Suprapubic skin (tissue), 4 donors: ENCODE measurements at regions not wholly inside any gene's neighbourhood (a gene's known extent, or its start where the extent isn't known, plus 50 kb on each side); places are given as distances from the start of the nearest gene placed in this dataset.

Experiments used
- DNase-seq, 2 donors: peaks; one replicate each; pipeline ENCODE4 v3.0.0-alpha.2; 2019; ENCODE audit warnings: low spot score in 2 of 2
- H3K27ac ChIP-seq: fragments of 200-600 bp; sonication (generic); one replicate; pipeline ENCODE4 v1.5.1; 2019
- H3K27me3 ChIP-seq: fragments of 200-600 bp; sonication (generic); one replicate; pipeline ENCODE4 v1.5.1; 2019
- H3K36me3 ChIP-seq: fragments of 200-600 bp; sonication (generic); one replicate; pipeline ENCODE4 v1.5.1; 2019
- H3K4me1 ChIP-seq: fragments of 200-600 bp; sonication (generic); one replicate; pipeline ENCODE4 v1.5.1; 2019
- H3K4me3 ChIP-seq: fragments of 200-600 bp; sonication (generic); one replicate; pipeline ENCODE4 v1.5.1; 2019; ENCODE audit warnings: mild to moderate bottlenecking
- H3K9me3 ChIP-seq: fragments of 200-600 bp; sonication (generic); one replicate; pipeline ENCODE4 v1.5.1; 2019
- CTCF ChIP-seq, 2 donors: fragments of 200-600 bp in 1 of 2; fragments of 450-650 bp in 1 of 2; sonication (generic) in 1 of 2; IDR thresholded peaks; one replicate each; pipeline ENCODE4 v1.5.1; 2016 to 2019; ENCODE audit warnings: antibody characterized with exemption in 2 of 2, mild to moderate bottlenecking in 1 of 2, moderate library complexity in 1 of 2
- EP300 ChIP-seq: sonication (generic); formaldehyde crosslinking; IDR thresholded peaks from one replicate; pipeline ENCODE4 v1.6.1; 2017; ENCODE audit warnings: antibody characterized with exemption
- POLR2A ChIP-seq, 2 donors: fragments of 450-650 bp; IDR thresholded peaks; one replicate each; pipeline ENCODE4 v1.6.1; 2017; ENCODE audit warnings: antibody characterized with exemption in 2 of 2, mild to moderate bottlenecking in 2 of 2, moderate library complexity in 2 of 2
- POLR2AphosphoS5 ChIP-seq, 3 donors: sonication (generic); formaldehyde crosslinking; IDR thresholded peaks; one replicate each; pipeline ENCODE4 v1.6.1; 2017; ENCODE audit warnings: antibody characterized with exemption in 3 of 3
- WGBS: methylation state at CpG from one replicate; pipeline ENCODE4 v1.1.5; 2018; 5-methylcytosine and 5-hydroxymethylcytosine counted together

DNA sequence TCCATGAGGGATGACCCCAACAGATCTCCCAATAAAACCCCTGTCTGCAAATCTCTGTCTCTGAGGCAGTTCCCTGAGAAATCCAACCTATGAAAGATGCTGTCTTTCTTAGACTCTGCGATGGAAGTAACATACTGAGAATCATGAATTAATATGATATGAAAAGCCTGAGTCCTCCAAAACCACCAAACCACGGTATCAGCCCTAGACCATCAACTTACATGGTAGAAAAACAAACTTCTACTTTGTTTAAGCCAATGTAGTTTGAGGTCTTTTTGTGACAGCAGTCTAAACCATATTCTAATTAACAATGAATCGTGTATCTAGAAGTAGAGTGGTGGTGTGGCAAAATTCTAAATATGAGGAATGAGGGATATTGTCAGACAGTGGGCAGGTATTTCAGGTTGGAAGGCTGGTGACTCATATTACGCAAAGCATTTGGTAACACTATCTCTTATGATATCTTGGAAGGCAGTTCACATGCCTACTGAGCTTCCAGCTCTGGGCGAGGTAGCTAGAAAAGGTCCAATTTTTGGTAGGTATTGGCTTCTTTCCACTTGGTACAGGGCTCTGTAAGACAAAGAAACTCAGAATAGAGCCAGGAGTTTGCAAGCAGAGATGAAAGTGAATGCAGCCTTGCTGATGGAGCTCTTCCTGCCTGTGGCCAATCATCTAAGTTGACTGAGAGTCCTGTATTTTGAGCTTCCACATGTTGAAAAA, 215.8 kb downstream of the ZFP36L2 start:
- Histone ChIP-seq H3K4me3 (no peak overlapping the region), H3K9me3 (no peaks in the 10 kb centered on the region), H3K4me1 (peaks cover 23% of the 10 kb centered on the region), H3K27ac (peak overlapping the region; percentile 73), H3K36me3 (no peaks in the 10 kb centered on the region), H3K27me3 (no peaks in the 10 kb centered on the region)
- TF ChIP-seq POLR2AphosphoS5 (IDR thresholded peaks at IDR 0.05) = no peak
- TF ChIP-seq CTCF (IDR thresholded peaks at IDR 0.05) = no peak
- no peak for TF ChIP-seq EP300
- TF ChIP-seq POLR2A (IDR thresholded peaks at IDR 0.05) = no peak
- 45% methylated on average over 5 of the region's 5 CpGs for WGBS
- DNase-seq = peak in 1 of 2 donors; percentile 40

DNA sequence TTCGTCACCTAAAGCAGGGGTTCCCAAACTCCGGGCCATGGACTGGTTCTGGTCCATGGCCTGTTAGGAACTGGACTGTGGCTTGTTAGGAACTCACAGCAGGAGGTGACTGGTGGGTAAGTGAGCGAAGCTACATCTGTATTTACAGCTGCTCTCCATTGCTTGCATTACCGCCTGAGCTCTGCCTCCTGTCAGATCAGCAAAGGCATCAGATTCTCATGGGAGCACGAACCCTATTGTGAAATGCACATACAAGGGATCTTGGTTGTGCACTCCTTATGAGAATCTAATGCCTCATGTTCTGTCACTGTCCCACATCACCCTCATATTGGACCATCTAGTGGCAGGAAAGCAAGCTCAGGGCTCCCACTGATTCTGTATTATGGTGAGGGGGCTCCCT, 217.0 kb downstream of the ZFP36L2 start:
- peak overlapping the region; percentile 73 for H3K27ac ChIP-seq
- no peaks in the 10 kb centered on the region for H3K36me3 ChIP-seq
- H3K4me1 ChIP-seq = peaks cover 25% of the 10 kb centered on the region
- TF ChIP-seq CTCF (IDR thresholded peaks at IDR 0.05) (no peak), POLR2AphosphoS5 (IDR thresholded peaks at IDR 0.05) (no peak), POLR2A (IDR thresholded peaks at IDR 0.05) (no peak), EP300 (no peak)
- H3K27me3 ChIP-seq = no peaks in the 10 kb centered on the region
- DNase-seq = peak in 1 of 2 donors; percentile 24
- no peak overlapping the region for H3K4me3 ChIP-seq
- no peaks in the 10 kb centered on the region for H3K9me3 ChIP-seq
- WGBS = 84% methylated on average over 5 of the region's 5 CpGs

DNA sequence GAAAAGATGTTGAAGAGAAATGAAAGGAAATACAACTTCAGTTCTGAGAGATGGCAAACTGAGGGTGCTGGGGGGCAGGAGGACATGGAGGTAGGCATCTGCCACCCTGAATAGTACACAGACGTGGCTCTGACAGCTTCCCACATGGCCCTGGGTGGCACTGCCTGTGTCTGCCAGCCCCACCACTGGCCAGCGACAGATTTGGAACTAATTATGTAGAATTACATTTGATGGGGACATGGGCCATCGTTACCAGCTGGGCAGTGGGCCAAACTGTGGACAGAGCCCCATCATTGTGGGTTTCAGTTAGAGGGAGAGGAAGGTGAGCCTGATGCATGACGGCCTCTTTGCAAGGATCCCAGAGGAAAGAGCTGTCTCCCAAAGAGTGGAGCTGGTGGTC, 216.0 kb upstream of the HAAO start:
- Histone ChIP-seq H3K27ac (no peak overlapping the region), H3K27me3 (no peaks in the 10 kb centered on the region), H3K4me3 (no peak overlapping the region), H3K4me1 (peaks cover 22% of the 10 kb centered on the region), H3K36me3 (no peaks in the 10 kb centered on the region), H3K9me3 (no peaks in the 10 kb centered on the region)
- peak; percentile 49 to 50 for DNase-seq
- no peak for TF ChIP-seq POLR2AphosphoS5 (IDR thresholded peaks at IDR 0.05)
- no peak for TF ChIP-seq POLR2A (IDR thresholded peaks at IDR 0.05)
- TF ChIP-seq EP300 = no peak
- no peak for TF ChIP-seq CTCF (IDR thresholded peaks at IDR 0.05)
- WGBS = 87% methylated on average over 4 of the region's 4 CpGs

GRCh38 chr2:43007901-43008300, 215.5 kb upstream of the HAAO start:
- Histone ChIP-seq H3K4me3 (no peak overlapping the region), H3K27me3 (no peaks in the 10 kb centered on the region), H3K27ac (no peak overlapping the region), H3K9me3 (no peaks in the 10 kb centered on the region), H3K4me1 (peaks cover 22% of the 10 kb centered on the region), H3K36me3 (no peaks in the 10 kb centered on the region)
- WGBS = 100% methylated on average over 2 of the region's 2 CpGs
- TF ChIP-seq POLR2AphosphoS5 (IDR thresholded peaks at IDR 0.05) (no peak), POLR2A (IDR thresholded peaks at IDR 0.05) (no peak), EP300 (no peak), CTCF (IDR thresholded peaks at IDR 0.05) (no peak)
- DNase-seq = peak; percentile 15 to 19

- peak; percentile 46 to 55 for DNase-seq
- WGBS = 97% methylated on average over 2 of the region's 5 CpGs
- H3K36me3 ChIP-seq = no peaks in the 10 kb centered on the region
- H3K4me3 ChIP-seq = no peak overlapping the region
- H3K27ac ChIP-seq = no peak overlapping the region
- TF ChIP-seq CTCF (IDR thresholded peaks at IDR 0.05) (no peak), EP300 (no peak), POLR2AphosphoS5 (IDR thresholded peaks at IDR 0.05) (no peak), POLR2A (IDR thresholded peaks at IDR 0.05) (no peak)
- H3K9me3 ChIP-seq = no peaks in the 10 kb centered on the region
- H3K4me1 ChIP-seq = peaks cover 22% of the 10 kb centered on the region
- no peaks in the 10 kb centered on the region for H3K27me3 ChIP-seq
Measured at GRCh38 chr2:43006834-43007543, 214.6 kb upstream of the HAAO start.
